HG03066 (cell line): ENCODE measurements at regions not wholly inside any gene's neighbourhood (a gene's known extent, or its start where the extent isn't known, plus 50 kb on each side); places are given as distances from the start of the nearest gene placed in this dataset.
"Not testable (repeated sequence)": the region's sequence is repeated elsewhere in the genome, so short reads cannot be mapped to it uniquely, and the experiment has no call there.

ENCODE experiments used
- ATAC-seq: cut with Tn5 transposase; IDR thresholded peaks from one replicate; pipeline ENCODE4 v1.9.1; 2021; ENCODE audit warnings: low read depth; ENCODE audit not compliant: unreplicated experiment

GRCh38 chr10:4645836-4646235, 180.2 kb upstream of the AKR1E2 start:
- ATAC-seq, result no peak

- ATAC-seq, result no peak
Measured at GRCh38 chr10:4643471-4643870, 182.5 kb upstream of the AKR1E2 start.

- ATAC-seq, result no peak
Measured at GRCh38 chr10:4639960-4640359, 186.0 kb upstream of the AKR1E2 start.

GRCh38 chr10:4638099-4638498, 187.9 kb upstream of the AKR1E2 start:
- ATAC-seq, result no peak

- no peak for ATAC-seq
Measured at GRCh38 chr10:4637657-4638056, 188.3 kb upstream of the AKR1E2 start.

- no peak for ATAC-seq
Measured at GRCh38 chr10:4635883-4636282, 190.1 kb upstream of the AKR1E2 start.

GRCh38 chr10:4635388-4635787, 190.6 kb upstream of the AKR1E2 start:
- ATAC-seq, result no peak

GRCh38 chr10:4633776-4634175, 192.2 kb upstream of the AKR1E2 start:
- no peak for ATAC-seq

- no peak for ATAC-seq
Measured at GRCh38 chr10:4633186-4633585, 192.8 kb upstream of the AKR1E2 start.

GRCh38 chr10:4632757-4633156, 193.2 kb upstream of the AKR1E2 start:
- ATAC-seq, result no peak

- ATAC-seq, result no peak
Measured at GRCh38 chr10:4626919-4627318, 199.1 kb upstream of the AKR1E2 start.

GRCh38 chr10:4623757-4624420, 202.1 kb upstream of the AKR1E2 start:
- no peak for ATAC-seq

- ATAC-seq, result no peak
Measured at GRCh38 chr10:4623200-4623599, 202.8 kb upstream of the AKR1E2 start.

GRCh38 chr10:4622384-4622783, 203.6 kb upstream of the AKR1E2 start:
- no peak for ATAC-seq

- no peak for ATAC-seq
Measured at GRCh38 chr10:4617589-4617988, 208.4 kb upstream of the AKR1E2 start.

- ATAC-seq, result no peak
Measured at GRCh38 chr10:4615042-4615441, 211.0 kb upstream of the AKR1E2 start.

GRCh38 chr10:4609251-4609650, 216.8 kb upstream of the AKR1E2 start:
- ATAC-seq, result no peak

- ATAC-seq, result no peak
Measured at GRCh38 chr10:4607681-4608080, 218.3 kb upstream of the AKR1E2 start.

- ATAC-seq, result no peak
Measured at GRCh38 chr10:4606856-4607636, 219.0 kb upstream of the AKR1E2 start.

- ATAC-seq, result no peak
Measured at GRCh38 chr10:4602764-4603491, 223.1 kb upstream of the AKR1E2 start.

- ATAC-seq, result no peak
Measured at GRCh38 chr10:4599471-4599870, 226.5 kb upstream of the AKR1E2 start.

GRCh38 chr10:4597898-4598297, 228.1 kb upstream of the AKR1E2 start:
- not testable (repeated sequence) for ATAC-seq
